K562 (cell line): ENCODE measurements at regions not wholly inside any gene's neighbourhood (a gene's known extent, or its start where the extent isn't known, plus 50 kb on each side); places are given as distances from the start of the nearest gene placed in this dataset.
A peak's percentile ranks its signal among the peaks of the same experiment; 100 is the strongest.

Experiments
- ARID1B ChIP-seq: fragments of 450-650 bp; IDR thresholded peaks from 2 replicates; pipeline ENCODE4 v1.6.1; 2016; ENCODE audit warnings: antibody characterized with exemption, mild to moderate bottlenecking, inconsistent platforms
- CBFA2T3 ChIP-seq: fragments of 450-650 bp; IDR thresholded peaks from 2 replicates; pipeline ENCODE4 v1.6.1; 2017
- ETS2 ChIP-seq: IDR thresholded peaks from 2 replicates; pipeline ENCODE4 v1.6.1; 2016; ENCODE audit warnings: borderline replicate concordance, missing genetic modification characterization, mild to moderate bottlenecking, moderate library complexity, missing compliant biosample characterization; ENCODE audit not compliant: poor library complexity, severe bottlenecking
- HOMEZ ChIP-seq: fragments of 250-450 bp; sonication (Bioruptor Pico); IDR thresholded peaks from 2 replicates; pipeline ENCODE4 v1.4.0; 2020; ENCODE audit warnings: mild to moderate bottlenecking, moderate library complexity
- MCM2 ChIP-seq: fragments of 450-650 bp; IDR thresholded peaks from 2 replicates; pipeline ENCODE4 v1.6.1; 2017; ENCODE audit warnings: low read depth, mild to moderate bottlenecking
- NCOA2 ChIP-seq, 2 experiments: fragments of 450-650 bp; IDR thresholded peaks; 2 replicates each; pipeline ENCODE4 v1.6.1; 2018; ENCODE audit warnings: mild to moderate bottlenecking in 2 of 2, moderate library complexity in 1 of 2; ENCODE audit not compliant: partially characterized antibody in 2 of 2
- RBM39 ChIP-seq: fragments of 200-400 bp; formaldehyde crosslinking; optimal IDR thresholded peaks from 2 replicates; pipeline ENCODE3; 2018; ENCODE audit warnings: low read depth, low read length
- RCOR1 ChIP-seq, 2 experiments: IDR thresholded peaks; 2 replicates each; pipeline ENCODE4 v1.6.1; 2012; ENCODE audit warnings: low read depth in 2 of 2, low read length in 2 of 2, borderline replicate concordance in 1 of 2, improper control_type of control experiment in 1 of 2
- RNF2 ChIP-seq: sonication (generic); IDR thresholded peaks from 2 replicates; pipeline ENCODE4 v1.6.1; 2016
- SMARCA4 ChIP-seq: fragments of 450-650 bp; IDR thresholded peaks from 2 replicates; pipeline ENCODE4 v1.6.1; 2016
- SMARCE1 ChIP-seq: fragments of 450-650 bp; IDR thresholded peaks from 2 replicates; pipeline ENCODE4 v1.7.1; 2016; ENCODE audit warnings: mild to moderate bottlenecking
- TFAM ChIP-seq: fragments of 250-450 bp; sonication (Bioruptor Pico); conservative IDR thresholded peaks from 2 replicates; pipeline ENCODE4 v1.5.0; 2021; ENCODE audit warnings: mild to moderate bottlenecking, moderate library complexity
- ZNF174 ChIP-seq: fragments of 250-450 bp; sonication (Bioruptor Pico); IDR thresholded peaks from 2 replicates; pipeline ENCODE4 v1.4.0; 2020; ENCODE audit warnings: mild to moderate bottlenecking
- ZNF24 ChIP-seq: fragments of 450-650 bp; IDR thresholded peaks from 2 replicates; pipeline ENCODE4 v1.6.1; 2016

- TF ChIP-seq NCOA2 (IDR thresholded peaks at IDR 0.05; ENCODE audit: partially characterized antibody in 2 of 2) = no peak
- no peak for TF ChIP-seq ETS2 (tag)
- no peak for TF ChIP-seq RNF2
- TF ChIP-seq ZNF174 (CRISPR knock-in tag) = no peak
- no peak for TF ChIP-seq ZNF24
- TF ChIP-seq MCM2 = no peak
- peak in 1 of 2 experiments; percentile 62; a peak in 2 of 4 replicates for TF ChIP-seq RCOR1 (IDR thresholded peaks at IDR 0.05; ENCODE audit: borderline replicate concordance in 1 of 2, low read depth in 2 of 2, low read length in 2 of 2)
- no peak for TF ChIP-seq TFAM (CRISPR knock-in tag)
- TF ChIP-seq CBFA2T3 = peak; percentile 73
- peak; percentile 33; the same call in 1 of the 2 replicates for TF ChIP-seq SMARCA4
- TF ChIP-seq ARID1B = peak; percentile 80
- TF ChIP-seq HOMEZ (CRISPR knock-in tag) = no peak
- no peak for TF ChIP-seq RBM39
- peak; percentile 48; the same call in 1 of the 2 replicates for TF ChIP-seq SMARCE1
Observed at GRCh38 chr4:123593655-123594054, 197.1 kb downstream of the SPRY1 start (continued).
